ENCODE measurements at regions not wholly inside any gene's neighbourhood (a gene's known extent, or its start where the extent isn't known, plus 50 kb on each side); places are given as distances from the start of the nearest gene placed in this dataset.

GRCh38 chr2:579351-579886, 97.8 kb downstream of the TMEM18 start:
- ChIA-PET CTCF (no interaction called here), RAD21 (ENCODE audit: unreplicated experiment) (no interaction called here), SMC1A (ENCODE audit: uncharacterized antibody, unreplicated experiment) (no interaction called here), POLR2A (no interaction called here)
- no peaks in the 10 kb centered on the region for H3K27me3 ChIP-seq (replicated peaks in 1 of 2; ENCODE audit: control insufficient read depth in 2 of 2, insufficient read depth in 2 of 2, low read length in 1 of 2)
- no peaks in the 10 kb centered on the region for H3K4me1 ChIP-seq (ENCODE audit: control insufficient read depth, insufficient read depth, low read length)
- DNase-seq (ENCODE audit: low read depth, low spot score), result no peak
- no peak overlapping the region for H3K27ac ChIP-seq (ENCODE audit: control insufficient read depth, insufficient read depth)
- no peaks in the 10 kb centered on the region for H3K36me3 ChIP-seq (ENCODE audit: control insufficient read depth in 2 of 2, insufficient read depth in 2 of 2, low read length in 1 of 2)
- H3K4me3 ChIP-seq, result no peak overlapping the region
- H3K9me3 ChIP-seq (replicated peaks; ENCODE audit: control insufficient read depth, insufficient read depth, low read length), result peaks cover 2% of the 10 kb centered on the region; the same call in 2 of the 3 replicates
- TF ChIP-seq MXI1 (IDR thresholded peaks at IDR 0.05; ENCODE audit: low read depth, low read length) (no peak), TCF12 (IDR thresholded peaks at IDR 0.05; ENCODE audit: low read depth, low read length) (no peak), ZNF274 (IDR thresholded peaks at IDR 0.05; ENCODE audit: insufficient read depth, insufficient read length) (no peak), ZNF687 (IDR thresholded peaks at IDR 0.05) (no peak), SUPT20H (IDR thresholded peaks at IDR 0.05; ENCODE audit: borderline replicate concordance, control insufficient read depth, low read depth, low read length) (no peak), STAT1 (conservative IDR thresholded peaks at IDR 0.05) (no peak), ESRRA (IDR thresholded peaks at IDR 0.05; ENCODE audit: low read length) (no peak), EP300 (IDR thresholded peaks at IDR 0.05; ENCODE audit: borderline replicate concordance in 1 of 2, control insufficient read depth in 1 of 2, low read depth in 2 of 2, low read length in 2 of 2) (no peak), RELA (IDR thresholded peaks at IDR 0.05; ENCODE audit: borderline replicate concordance, partially characterized antibody) (no peak), LARP7 (IDR thresholded peaks at IDR 0.05) (no peak), PAX5 (IDR thresholded peaks at IDR 0.05; ENCODE audit: borderline replicate concordance, low read depth, low read length) (no peak), CREM (IDR thresholded peaks at IDR 0.05; ENCODE audit: low read depth) (no peak), IRF3 (IDR thresholded peaks at IDR 0.05) (no peak), SREBF1 (IDR thresholded peaks at IDR 0.05; ENCODE audit: low read length) (no peak)
- TF ChIP-seq, protein P1, sequence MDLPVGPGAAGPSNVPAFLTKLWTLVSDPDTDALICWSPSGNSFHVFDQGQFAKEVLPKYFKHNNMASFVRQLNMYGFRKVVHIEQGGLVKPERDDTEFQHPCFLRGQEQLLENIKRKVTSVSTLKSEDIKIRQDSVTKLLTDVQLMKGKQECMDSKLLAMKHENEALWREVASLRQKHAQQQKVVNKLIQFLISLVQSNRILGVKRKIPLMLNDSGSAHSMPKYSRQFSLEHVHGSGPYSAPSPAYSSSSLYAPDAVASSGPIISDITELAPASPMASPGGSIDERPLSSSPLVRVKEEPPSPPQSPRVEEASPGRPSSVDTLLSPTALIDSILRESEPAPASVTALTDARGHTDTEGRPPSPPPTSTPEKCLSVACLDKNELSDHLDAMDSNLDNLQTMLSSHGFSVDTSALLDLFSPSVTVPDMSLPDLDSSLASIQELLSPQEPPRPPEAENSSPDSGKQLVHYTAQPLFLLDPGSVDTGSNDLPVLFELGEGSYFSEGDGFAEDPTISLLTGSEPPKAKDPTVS (IDR thresholded peaks at IDR 0.05; ENCODE audit: low read depth, low read length), result no peak
- TF ChIP-seq, protein P2, sequence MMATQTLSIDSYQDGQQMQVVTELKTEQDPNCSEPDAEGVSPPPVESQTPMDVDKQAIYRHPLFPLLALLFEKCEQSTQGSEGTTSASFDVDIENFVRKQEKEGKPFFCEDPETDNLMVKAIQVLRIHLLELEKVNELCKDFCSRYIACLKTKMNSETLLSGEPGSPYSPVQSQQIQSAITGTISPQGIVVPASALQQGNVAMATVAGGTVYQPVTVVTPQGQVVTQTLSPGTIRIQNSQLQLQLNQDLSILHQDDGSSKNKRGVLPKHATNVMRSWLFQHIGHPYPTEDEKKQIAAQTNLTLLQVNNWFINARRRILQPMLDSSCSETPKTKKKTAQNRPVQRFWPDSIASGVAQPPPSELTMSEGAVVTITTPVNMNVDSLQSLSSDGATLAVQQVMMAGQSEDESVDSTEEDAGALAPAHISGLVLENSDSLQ (IDR thresholded peaks at IDR 0.05), result no peak
- no peak overlapping the region for H3K9ac ChIP-seq (ENCODE audit: control insufficient read depth, insufficient read depth, low read length)
- no peak overlapping the region for H3K4me2 ChIP-seq (ENCODE audit: control insufficient read depth, insufficient read depth)
- H2AFZ ChIP-seq (ENCODE audit: control insufficient read depth, low read depth, low read length), result no peak overlapping the region
- in situ Hi-C loops (cut with MboI), result no loop called here
- FAIRE-seq, result no peak
- H4K20me1 ChIP-seq (ENCODE audit: control insufficient read depth, insufficient read depth), result no peaks in the 10 kb centered on the region
- BruUV-seq (replicated peaks), result no TSS peak
- intact Hi-C loops (cut with micrococcal nuclease; ENCODE audit: unreplicated experiment), result no loop called here
- WGBS (ENCODE audit: insufficient coverage, insufficient replicate concordance, low lambda C conversion rate, missing lambda C conversion rate), result 68% methylated on average over 9 of the region's 9 CpGs
- no peak for ATAC-seq
- H3K79me2 ChIP-seq (ENCODE audit: control insufficient read depth, insufficient read depth, low read length), result no peaks in the 10 kb centered on the region

All from GM12878 (cell line).